A549 (cell line): ENCODE measurements at regions not wholly inside any gene's neighbourhood (a gene's known extent, or its start where the extent isn't known, plus 50 kb on each side); places are given as distances from the start of the nearest gene placed in this dataset.
"Not testable (repeated sequence)": the region's sequence is repeated elsewhere in the genome, so short reads cannot be mapped to it uniquely, and the experiment has no call there.

Source experiments
- ATAC-seq, 2 experiments: fragments of 200-7000 bp in 1 of 2; fragments of >200 bp in 1 of 2; cut with Nextera tagmentation in 1 of 2; cut with Tn5 transposase in 1 of 2; 3 replicates each; pipeline versions ENCODE4 v1.8.0 to v1.9.1; 2018 to 2020; ENCODE audit warnings: mild to moderate bottlenecking in 1 of 2, moderate library complexity in 1 of 2
- CTCF ChIA-PET: fragments of 300-600 bp; sonication (Branson Sonifier 250); formaldehyde crosslinking; extraction: SDS; loops from one replicate; lab custom pipeline; 2021; ENCODE audit warnings: antibody characterized with exemption, inconsistent platforms; lab: Yijun Ruan, JAX
- POLR2A ChIA-PET: fragments of 350-600 bp; formaldehyde crosslinking; extraction: SDS; loops from one replicate; lab custom pipeline; 2021; ENCODE audit warnings: antibody characterized with exemption, inconsistent platforms; lab: Yijun Ruan, JAX
- DNase-seq, 2 experiments: peaks; one replicate each; pipeline versions ENCODE4 v3.0.0 to v3.0.0-alpha.2; 2011 to 2016; ENCODE audit warnings: low read depth in 1 of 2, low spot score in 1 of 2
- FAIRE-seq: peaks from 2 replicates; lab custom pipeline; 2011; peaks lifted over from hg19 to GRCh38; lab: Jason Lieb, UNC
- H3K27ac ChIP-seq, 2 experiments: fragments of >200 bp; sonication (Bioruptor Twin); formaldehyde crosslinking; 3 replicates each; pipeline ENCODE4 v1.5.1; 2016 to 2017
- H3K4me1 ChIP-seq: fragments of >200 bp; sonication (Bioruptor Twin); formaldehyde crosslinking; 3 replicates; pipeline ENCODE4 v1.6.1; 2016
- H3K4me2 ChIP-seq: fragments of >200 bp; sonication (Bioruptor Twin); formaldehyde crosslinking; 3 replicates; pipeline ENCODE4 v1.6.1; 2016
- H3K4me3 ChIP-seq: fragments of >200 bp; sonication (Bioruptor Twin); formaldehyde crosslinking; 3 replicates; pipeline ENCODE4 v1.5.1; 2016
- H3K9me3 ChIP-seq: fragments of >200 bp; sonication (Bioruptor Twin); formaldehyde crosslinking; 3 replicates; pipeline ENCODE4 v1.6.1; 2016
- CBX2 ChIP-seq: fragments of 200-600 bp; sonication (generic); IDR thresholded peaks from 2 replicates; pipeline ENCODE4 v1.6.1; 2016; ENCODE audit warnings: low read depth, mild to moderate bottlenecking, borderline replicate concordance
- CBX8 ChIP-seq: fragments of 200-600 bp; sonication (generic); IDR thresholded peaks from 2 replicates; pipeline ENCODE4 v1.6.1; 2016
- CTCF ChIP-seq: fragments of >200 bp; sonication (Bioruptor Twin); formaldehyde crosslinking; IDR thresholded peaks from 3 replicates; pipeline ENCODE4 v1.5.1; 2016
- ESRRA ChIP-seq: fragments of 150-350 bp; IDR thresholded peaks from 2 replicates; pipeline ENCODE4 v1.6.1; 2014; ENCODE audit warnings: mild to moderate bottlenecking, low read length, borderline replicate concordance
- FOSL2 ChIP-seq, 2 experiments: fragments of 450-650 bp in 1 of 2; fragments of >200 bp in 1 of 2; sonication (Bioruptor Twin) in 1 of 2; formaldehyde crosslinking; IDR thresholded peaks; 2 replicates each; pipeline versions ENCODE4 v1.5.0 to v1.6.1; 2016 to 2020; ENCODE audit warnings: mild to moderate bottlenecking in 1 of 2, moderate library complexity in 1 of 2
- FOXS1 ChIP-seq: fragments of 250-450 bp; sonication (Bioruptor Pico); IDR thresholded peaks from 2 replicates; pipeline ENCODE4 v1.5.0; 2020; ENCODE audit warnings: mild to moderate bottlenecking, moderate library complexity
- GATA3 ChIP-seq: IDR thresholded peaks from 2 replicates; pipeline ENCODE4 v1.6.1; 2012; ENCODE audit warnings: borderline replicate concordance
- HDAC2 ChIP-seq: fragments of 200-600 bp; sonication (generic); IDR thresholded peaks from 2 replicates; pipeline ENCODE4 v1.6.1; 2016
- HOXB13 ChIP-seq: fragments of 250-450 bp; sonication (Bioruptor Pico); IDR thresholded peaks from 2 replicates; pipeline ENCODE4 v1.5.0; 2020; ENCODE audit warnings: low read depth, mild to moderate bottlenecking, moderate library complexity
- MAZ ChIP-seq: fragments of 150-350 bp; IDR thresholded peaks from 2 replicates; pipeline ENCODE4 v1.6.1; 2014; ENCODE audit warnings: antibody characterized with exemption, low read depth, low read length, borderline replicate concordance
- PBX3 ChIP-seq: IDR thresholded peaks from 2 replicates; pipeline ENCODE4 v1.6.1; 2012
- SMC3 ChIP-seq: fragments of >200 bp; sonication (Bioruptor Twin); formaldehyde crosslinking; IDR thresholded peaks from 3 replicates; pipeline ENCODE4 v1.6.1; 2018; ENCODE audit warnings: inconsistent platforms
- TFCP2L1 ChIP-seq: fragments of 250-450 bp; sonication (Bioruptor Pico); IDR thresholded peaks from 2 replicates; pipeline ENCODE4 v1.5.0; 2021; ENCODE audit warnings: mild to moderate bottlenecking
- WGBS: methylation state at CpG from one replicate; pipeline ENCODE4 v1.1.6; 2017; ENCODE audit errors: missing lambda C conversion rate; 5-methylcytosine and 5-hydroxymethylcytosine counted together
- TF ChIP-seq, protein P1 (sequence below): fragments of 250-450 bp; sonication (Bioruptor Pico); IDR thresholded peaks from 2 replicates; pipeline ENCODE4 v1.5.0; 2021; ENCODE audit warnings: mild to moderate bottlenecking, moderate library complexity, borderline replicate concordance
- TF ChIP-seq, protein P2 (sequence below): fragments of 200-600 bp; sonication (generic); IDR thresholded peaks from 2 replicates; pipeline ENCODE4 v1.6.1; 2016; ENCODE audit warnings: antibody characterized with exemption, mild to moderate bottlenecking, moderate library complexity
- TF ChIP-seq, protein P3 (sequence below): fragments of >200 bp; sonication (Bioruptor Twin); formaldehyde crosslinking; IDR thresholded peaks from 2 replicates; pipeline ENCODE4 v1.6.1; 2016

- H3K27ac ChIP-seq, result no peak overlapping the region
- H3K4me3 ChIP-seq, result no peak overlapping the region
- ChIA-PET CTCF (no interaction called here), POLR2A (no interaction called here)
- no peak for ATAC-seq
- H3K9me3 ChIP-seq, result no peaks in the 10 kb centered on the region
- no peak for DNase-seq
- no peak for FAIRE-seq
- no peaks in the 10 kb centered on the region for H3K4me1 ChIP-seq
- TF ChIP-seq, protein P1, sequence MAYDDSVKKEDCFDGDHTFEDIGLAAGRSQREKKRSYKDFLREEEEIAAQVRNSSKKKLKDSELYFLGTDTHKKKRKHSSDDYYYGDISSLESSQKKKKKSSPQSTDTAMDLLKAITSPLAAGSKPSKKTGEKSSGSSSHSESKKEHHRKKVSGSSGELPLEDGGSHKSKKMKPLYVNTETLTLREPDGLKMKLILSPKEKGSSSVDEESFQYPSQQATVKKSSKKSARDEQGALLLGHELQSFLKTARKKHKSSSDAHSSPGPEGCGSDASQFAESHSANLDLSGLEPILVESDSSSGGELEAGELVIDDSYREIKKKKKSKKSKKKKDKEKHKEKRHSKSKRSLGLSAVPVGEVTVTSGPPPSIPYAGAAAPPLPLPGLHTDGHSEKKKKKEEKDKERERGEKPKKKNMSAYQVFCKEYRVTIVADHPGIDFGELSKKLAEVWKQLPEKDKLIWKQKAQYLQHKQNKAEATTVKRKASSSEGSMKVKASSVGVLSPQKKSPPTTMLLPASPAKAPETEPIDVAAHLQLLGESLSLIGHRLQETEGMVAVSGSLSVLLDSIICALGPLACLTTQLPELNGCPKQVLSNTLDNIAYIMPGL (CRISPR knock-in tag), result no peak
- no peak for TF ChIP-seq CBX8
- no peak for TF ChIP-seq HOXB13 (CRISPR knock-in tag)
- no peak for TF ChIP-seq ESRRA
- no peak for TF ChIP-seq GATA3
- TF ChIP-seq SMC3, result no peak
- TF ChIP-seq CBX2, result no peak
- WGBS, result 41% methylated on average over 6 of the region's 6 CpGs
- no peak overlapping the region for H3K4me2 ChIP-seq
These were observed 102.1 kb upstream of the NBPF4 start for GRCh38 chr1:108345776-108346531.

- Histone ChIP-seq H3K4me2 (no peak overlapping the region), H3K4me1 (no peaks in the 10 kb centered on the region), H3K27ac (no peak overlapping the region), H3K4me3 (no peak overlapping the region)
- ATAC-seq (no peak), FAIRE-seq (no peak)
- WGBS, result 41% methylated on average over 2 of the region's 2 CpGs
- no peak for TF ChIP-seq FOXS1 (CRISPR knock-in tag)
- no peak for TF ChIP-seq CTCF
- TF ChIP-seq, protein P2, sequence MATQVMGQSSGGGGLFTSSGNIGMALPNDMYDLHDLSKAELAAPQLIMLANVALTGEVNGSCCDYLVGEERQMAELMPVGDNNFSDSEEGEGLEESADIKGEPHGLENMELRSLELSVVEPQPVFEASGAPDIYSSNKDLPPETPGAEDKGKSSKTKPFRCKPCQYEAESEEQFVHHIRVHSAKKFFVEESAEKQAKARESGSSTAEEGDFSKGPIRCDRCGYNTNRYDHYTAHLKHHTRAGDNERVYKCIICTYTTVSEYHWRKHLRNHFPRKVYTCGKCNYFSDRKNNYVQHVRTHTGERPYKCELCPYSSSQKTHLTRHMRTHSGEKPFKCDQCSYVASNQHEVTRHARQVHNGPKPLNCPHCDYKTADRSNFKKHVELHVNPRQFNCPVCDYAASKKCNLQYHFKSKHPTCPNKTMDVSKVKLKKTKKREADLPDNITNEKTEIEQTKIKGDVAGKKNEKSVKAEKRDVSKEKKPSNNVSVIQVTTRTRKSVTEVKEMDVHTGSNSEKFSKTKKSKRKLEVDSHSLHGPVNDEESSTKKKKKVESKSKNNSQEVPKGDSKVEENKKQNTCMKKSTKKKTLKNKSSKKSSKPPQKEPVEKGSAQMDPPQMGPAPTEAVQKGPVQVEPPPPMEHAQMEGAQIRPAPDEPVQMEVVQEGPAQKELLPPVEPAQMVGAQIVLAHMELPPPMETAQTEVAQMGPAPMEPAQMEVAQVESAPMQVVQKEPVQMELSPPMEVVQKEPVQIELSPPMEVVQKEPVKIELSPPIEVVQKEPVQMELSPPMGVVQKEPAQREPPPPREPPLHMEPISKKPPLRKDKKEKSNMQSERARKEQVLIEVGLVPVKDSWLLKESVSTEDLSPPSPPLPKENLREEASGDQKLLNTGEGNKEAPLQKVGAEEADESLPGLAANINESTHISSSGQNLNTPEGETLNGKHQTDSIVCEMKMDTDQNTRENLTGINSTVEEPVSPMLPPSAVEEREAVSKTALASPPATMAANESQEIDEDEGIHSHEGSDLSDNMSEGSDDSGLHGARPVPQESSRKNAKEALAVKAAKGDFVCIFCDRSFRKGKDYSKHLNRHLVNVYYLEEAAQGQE, result no peak
- no peak for TF ChIP-seq MAZ
- no peak for TF ChIP-seq GATA3
- no peak for TF ChIP-seq TFCP2L1 (CRISPR knock-in tag)
- no peak for TF ChIP-seq CBX8
- TF ChIP-seq, protein P3, sequence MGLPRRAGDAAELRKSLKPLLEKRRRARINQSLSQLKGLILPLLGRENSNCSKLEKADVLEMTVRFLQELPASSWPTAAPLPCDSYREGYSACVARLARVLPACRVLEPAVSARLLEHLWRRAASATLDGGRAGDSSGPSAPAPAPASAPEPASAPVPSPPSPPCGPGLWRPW, result no peak
- TF ChIP-seq HDAC2, result no peak
- no peak for TF ChIP-seq PBX3
- no peak for TF ChIP-seq FOSL2 (IDR thresholded peaks at IDR 0.05)
- TF ChIP-seq FOSL2 (CRISPR knock-in tag; IDR thresholded peaks at IDR 0.05), result no peak
- TF ChIP-seq, all 56 proteins: peak for 0
- ChIA-PET CTCF (no interaction called here), POLR2A (no interaction called here)
- H3K9me3 ChIP-seq, result no peaks in the 10 kb centered on the region
- no peak for DNase-seq
These were observed 92.3 kb upstream of the NBPF6 start for GRCh38 chr1:108357802-108358201.

DNA sequence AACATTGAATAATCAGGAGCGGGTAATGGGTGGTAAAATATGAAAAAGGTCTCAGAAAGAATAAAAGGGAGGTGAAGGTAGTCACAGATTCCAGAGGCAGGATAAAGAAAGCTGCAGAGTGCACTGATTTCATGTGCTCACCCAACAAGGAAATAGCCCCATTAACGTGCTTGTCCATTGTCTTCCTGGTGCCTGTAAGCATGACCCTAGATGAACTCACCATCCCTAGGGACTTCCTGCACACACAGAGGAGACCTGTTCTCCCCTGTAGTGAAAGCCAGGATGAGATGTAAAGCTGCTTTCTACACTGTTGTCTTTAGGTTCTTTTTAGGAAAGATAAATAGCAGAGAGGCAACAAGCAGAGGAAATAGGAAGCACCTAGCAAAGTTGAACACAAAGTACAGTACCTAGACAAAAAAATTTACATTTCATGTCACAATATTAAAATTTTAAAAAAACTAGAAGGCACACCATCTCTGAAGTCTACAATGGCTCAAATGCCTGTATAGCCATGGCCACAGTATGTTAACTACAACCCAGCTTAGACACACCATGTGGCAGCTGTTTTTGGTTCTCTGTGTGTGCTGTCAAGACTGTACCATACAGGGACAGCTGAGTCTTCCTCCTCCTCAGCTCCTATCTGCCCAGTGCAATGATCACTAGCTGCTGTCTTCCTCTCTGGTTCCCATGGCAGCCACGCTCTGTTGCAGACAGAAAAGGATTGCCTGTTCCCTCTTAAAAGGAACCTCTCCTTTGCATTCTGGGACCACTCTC, 69.9 kb upstream of the NBPF6 start:
- H3K4me2 ChIP-seq, FAIRE-seq, DNase-seq, H3K4me3 ChIP-seq, H3K4me1 ChIP-seq, ATAC-seq, POLR2A ChIA-PET, H3K27ac ChIP-seq, CTCF ChIA-PET, H3K9me3 ChIP-seq: not testable (repeated sequence)
- WGBS, result no CpG with 5 or more reads among the region's 3 CpGs
